Body of pancreas (tissue), 4 donors: ENCODE measurements at regions not wholly inside any gene's neighbourhood (a gene's known extent, or its start where the extent isn't known, plus 50 kb on each side); places are given as distances from the start of the nearest gene placed in this dataset.

ENCODE experiments used
- CTCF ChIP-seq, 7 experiments: fragments of 450-650 bp in 4 of 7; fragments of 200-600 bp in 3 of 7; sonication (generic) in 3 of 7; IDR thresholded peaks; one replicate each; pipeline ENCODE4 v1.5.1; 2016 to 2019; ENCODE audit warnings: antibody characterized with exemption in 7 of 7
- POLR2A ChIP-seq, 3 donors: fragments of 450-650 bp; IDR thresholded peaks; one replicate each; pipeline ENCODE4 v1.6.1; 2016; ENCODE audit warnings: antibody characterized with exemption in 3 of 3, mild to moderate bottlenecking in 2 of 3

DNA sequence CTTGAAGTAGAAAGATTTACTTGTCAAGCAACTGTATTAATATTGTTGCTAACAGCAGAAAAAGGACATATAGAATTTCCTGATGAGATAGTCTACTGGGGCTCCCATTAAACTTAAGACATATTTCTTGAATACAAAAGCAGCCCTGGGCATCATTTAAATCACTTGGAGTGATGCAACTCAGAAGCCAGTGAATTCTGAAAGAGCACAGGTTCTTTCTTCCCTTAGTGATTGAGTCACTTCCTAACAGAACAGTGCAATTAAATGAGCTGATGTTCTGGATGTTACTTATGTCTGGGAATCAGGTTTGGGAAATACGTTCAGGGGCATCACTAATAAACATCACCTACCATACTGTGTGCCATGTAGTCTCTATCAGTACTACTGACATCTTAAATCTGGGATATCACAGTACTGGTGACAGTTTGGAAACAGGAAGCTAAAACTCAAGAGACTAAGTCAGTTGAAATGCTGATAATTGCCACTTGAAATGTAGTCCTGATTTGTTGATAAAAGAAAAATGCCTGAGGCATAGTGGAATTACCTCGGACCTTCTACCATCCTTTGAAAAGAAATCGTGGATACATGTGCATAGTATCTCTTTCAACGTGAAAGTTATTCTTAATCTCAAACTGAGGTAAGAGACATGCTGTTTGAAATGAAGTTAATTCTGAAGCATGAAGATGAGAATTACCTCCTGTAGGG lies 249.2 kb upstream of the GPRIN3 start:
- TF ChIP-seq CTCF (IDR thresholded peaks at IDR 0.05) (no peak), POLR2A (IDR thresholded peaks at IDR 0.05) (no peak)
